ENCODE measurements at regions not wholly inside any gene's neighbourhood (a gene's known extent, or its start where the extent isn't known, plus 50 kb on each side); places are given as distances from the start of the nearest gene placed in this dataset.

- TF ChIP-seq POLR2AphosphoS5 (IDR thresholded peaks at IDR 0.05; ENCODE audit: borderline replicate concordance, low read depth, low read length): no peak
- TF ChIP-seq EZH2 (IDR thresholded peaks at IDR 0.05): no peak
- TF ChIP-seq FOXP2 (optimal IDR thresholded peaks at IDR 0.05; ENCODE audit: control extremely low read depth, extremely low read length, insufficient read depth): no peak
Observed at GRCh38 chr21:41068496-41068895, 99.5 kb upstream of the BACE2 start.
